HG02623 (cell line): ENCODE measurements at regions not wholly inside any gene's neighbourhood (a gene's known extent, or its start where the extent isn't known, plus 50 kb on each side); places are given as distances from the start of the nearest gene placed in this dataset.

Source experiments
- ATAC-seq: cut with Tn5 transposase; IDR thresholded peaks from one replicate; pipeline ENCODE4 v1.9.1; 2021; ENCODE audit warnings: moderate library complexity; ENCODE audit not compliant: unreplicated experiment

DNA sequence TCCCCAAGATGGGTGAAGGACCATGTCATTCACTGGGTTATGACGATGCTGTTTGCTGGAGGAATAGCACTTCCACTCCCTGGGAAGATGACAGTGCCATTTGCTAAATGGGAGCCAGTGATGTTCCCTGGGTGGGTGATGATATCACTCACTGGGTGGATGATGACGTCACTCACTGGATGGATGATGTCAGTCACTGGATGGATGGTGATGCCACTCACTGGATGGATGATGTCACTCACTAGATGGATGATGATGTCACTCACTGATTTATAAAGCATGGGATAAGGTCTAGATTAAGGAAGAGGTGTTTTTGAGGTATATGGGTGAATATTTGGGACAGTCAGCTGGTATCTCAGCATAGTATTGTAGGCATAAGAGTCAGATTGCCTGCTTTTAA lies 457.2 kb downstream of the AJAP1 start:
- ATAC-seq, result no peak

- ATAC-seq, result no peak
These were observed 456.1 kb downstream of the AJAP1 start for GRCh38 chr1:5110508-5110907.

DNA sequence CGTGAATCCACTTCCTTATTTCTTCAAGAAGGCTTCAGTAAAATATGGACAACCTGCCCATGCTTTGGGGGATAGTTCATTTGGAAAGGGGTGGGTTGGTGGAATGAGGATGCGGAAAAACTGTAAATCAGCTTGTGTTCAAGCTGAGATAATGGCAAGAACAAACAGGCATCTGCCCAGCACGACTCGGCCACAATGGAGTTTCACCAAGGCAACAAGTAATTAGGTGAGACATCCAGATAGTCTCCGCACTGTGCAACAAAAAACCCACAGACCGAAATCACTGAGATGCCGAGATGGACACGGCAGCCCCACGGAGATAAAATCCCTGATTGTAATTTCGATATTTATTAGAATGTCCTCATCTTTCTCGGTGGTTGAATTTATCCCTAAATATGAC lies 455.2 kb downstream of the AJAP1 start:
- no peak for ATAC-seq

GRCh38 chr1:5108740-5109139 lies 454.3 kb downstream of the AJAP1 start:
- ATAC-seq, result no peak

DNA sequence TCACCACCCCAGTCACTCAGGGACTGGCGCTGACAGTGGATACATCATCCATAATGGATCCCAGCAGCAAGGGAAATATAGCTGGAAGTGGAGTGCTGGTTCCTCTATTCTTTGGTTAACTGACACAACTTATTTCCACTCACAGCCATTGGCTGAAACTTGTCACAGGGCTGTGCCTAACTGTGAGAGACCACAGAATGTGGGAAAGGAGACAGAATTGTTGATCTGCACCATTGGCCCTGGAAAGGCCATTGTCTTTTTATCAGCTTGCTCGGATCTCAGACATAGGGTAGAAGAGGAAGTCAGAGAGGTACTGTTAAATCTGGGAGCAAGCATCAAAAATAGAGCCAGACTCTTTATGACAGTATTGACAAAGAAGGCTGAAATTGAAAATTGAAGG lies 451.3 kb downstream of the AJAP1 start:
- no peak for ATAC-seq

- no peak for ATAC-seq
These were observed 445.1 kb downstream of the AJAP1 start for GRCh38 chr1:5099558-5099957.

DNA sequence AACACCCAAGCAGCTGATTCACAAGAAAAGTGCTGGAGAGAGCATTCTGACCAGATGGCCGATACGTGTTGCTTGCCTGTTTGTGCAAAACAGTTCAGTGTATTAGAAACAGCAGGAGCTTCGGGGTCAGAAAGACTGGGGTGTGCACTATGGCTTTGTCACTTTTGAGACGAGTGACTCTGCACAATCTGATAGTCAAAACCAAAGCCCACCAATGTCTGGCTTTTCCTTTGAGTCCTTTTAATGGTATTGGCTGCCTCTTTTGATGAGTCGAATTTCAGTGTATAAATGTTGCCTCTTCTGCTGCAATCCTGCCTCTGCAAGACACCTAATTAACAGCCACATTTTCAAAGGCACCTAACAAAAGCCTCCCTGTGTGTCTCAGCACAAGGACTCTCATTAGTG lies 444.6 kb downstream of the AJAP1 start:
- no peak for ATAC-seq

DNA sequence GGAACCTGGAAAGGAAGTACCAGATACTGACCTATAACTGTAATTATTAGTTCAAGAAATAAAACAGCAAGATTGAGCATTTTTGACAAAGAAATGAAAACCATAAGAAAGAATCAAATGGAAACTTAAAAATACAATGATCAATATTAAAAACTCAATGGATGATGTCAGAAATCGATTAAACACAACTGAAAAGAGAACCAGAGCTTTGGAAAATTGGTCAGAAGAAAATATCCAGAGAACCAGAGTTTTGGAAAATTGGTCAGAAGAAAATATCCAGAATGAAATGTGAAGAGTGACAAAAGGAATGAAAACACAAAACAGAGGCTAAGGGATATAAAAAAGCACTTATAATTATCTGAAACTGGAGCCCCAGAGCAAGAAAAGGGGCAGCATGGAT lies 438.6 kb downstream of the AJAP1 start:
- ATAC-seq, result no peak

- ATAC-seq, result no peak
These were observed 430.3 kb downstream of the AJAP1 start for GRCh38 chr1:5084676-5085075.

- no peak for ATAC-seq
These were observed 412.8 kb downstream of the AJAP1 start for GRCh38 chr1:5067246-5067645.

- ATAC-seq, result no peak
These were observed 399.3 kb downstream of the AJAP1 start for GRCh38 chr1:5053744-5054143.

DNA sequence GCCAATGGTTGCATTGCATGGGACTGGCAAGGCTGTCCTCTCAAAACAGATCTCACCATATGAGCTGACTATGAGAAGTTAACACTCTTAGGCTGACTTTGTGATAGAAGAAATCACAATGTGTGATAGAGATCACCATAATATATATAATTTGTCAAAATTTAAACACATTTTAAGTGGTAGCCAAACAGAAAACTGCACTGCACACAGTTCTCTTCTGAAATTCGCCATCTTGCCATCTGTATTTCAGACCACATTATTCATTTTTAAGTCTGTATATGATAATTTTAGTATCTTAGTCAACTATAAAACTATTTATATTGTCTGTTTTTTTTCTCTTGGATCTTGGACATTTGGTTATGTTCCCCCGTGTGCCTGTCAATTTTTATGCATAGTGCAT lies 374.7 kb downstream of the AJAP1 start:
- no peak for ATAC-seq

DNA sequence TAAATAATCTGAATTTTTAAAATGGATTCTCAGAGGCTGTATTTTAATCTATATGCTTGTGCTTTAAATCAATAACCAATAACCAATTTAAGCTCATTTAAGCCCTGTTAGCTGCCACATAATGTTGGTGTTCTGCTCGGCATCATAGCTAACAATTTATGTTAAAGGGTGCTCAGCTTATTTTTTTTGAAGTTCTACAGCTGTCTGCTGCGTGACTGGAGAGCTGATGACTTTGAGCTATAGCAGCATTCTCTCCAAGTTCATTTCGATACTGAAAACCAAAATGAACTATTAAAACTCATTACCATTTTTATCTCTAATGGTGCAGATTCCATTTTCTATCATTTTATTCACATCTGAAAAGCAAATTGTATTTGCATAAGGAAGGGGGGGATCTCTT lies 357.8 kb downstream of the AJAP1 start:
- ATAC-seq, result no peak

GRCh38 chr1:5010656-5011055 lies 356.2 kb downstream of the AJAP1 start:
- no peak for ATAC-seq

DNA sequence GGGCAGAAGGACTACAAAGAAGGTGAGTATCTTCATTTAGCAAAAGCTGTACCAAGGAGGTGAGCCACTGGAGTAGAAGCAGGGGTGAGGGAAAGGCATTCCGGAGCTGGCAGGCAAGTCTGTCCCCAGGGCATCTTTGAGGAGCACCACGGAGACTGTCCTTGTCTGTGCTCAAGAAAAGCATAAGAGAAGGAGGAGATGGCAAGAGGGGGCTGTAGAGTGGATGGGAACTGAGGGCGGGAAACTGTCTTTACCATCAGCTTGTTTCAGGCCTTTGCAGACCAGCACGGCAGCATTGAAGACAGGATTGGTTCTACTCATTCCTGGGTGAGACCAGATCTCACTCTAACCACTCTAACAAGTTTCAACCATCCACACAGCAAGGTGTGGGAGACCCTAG lies 355.8 kb downstream of the AJAP1 start:
- no peak for ATAC-seq

DNA sequence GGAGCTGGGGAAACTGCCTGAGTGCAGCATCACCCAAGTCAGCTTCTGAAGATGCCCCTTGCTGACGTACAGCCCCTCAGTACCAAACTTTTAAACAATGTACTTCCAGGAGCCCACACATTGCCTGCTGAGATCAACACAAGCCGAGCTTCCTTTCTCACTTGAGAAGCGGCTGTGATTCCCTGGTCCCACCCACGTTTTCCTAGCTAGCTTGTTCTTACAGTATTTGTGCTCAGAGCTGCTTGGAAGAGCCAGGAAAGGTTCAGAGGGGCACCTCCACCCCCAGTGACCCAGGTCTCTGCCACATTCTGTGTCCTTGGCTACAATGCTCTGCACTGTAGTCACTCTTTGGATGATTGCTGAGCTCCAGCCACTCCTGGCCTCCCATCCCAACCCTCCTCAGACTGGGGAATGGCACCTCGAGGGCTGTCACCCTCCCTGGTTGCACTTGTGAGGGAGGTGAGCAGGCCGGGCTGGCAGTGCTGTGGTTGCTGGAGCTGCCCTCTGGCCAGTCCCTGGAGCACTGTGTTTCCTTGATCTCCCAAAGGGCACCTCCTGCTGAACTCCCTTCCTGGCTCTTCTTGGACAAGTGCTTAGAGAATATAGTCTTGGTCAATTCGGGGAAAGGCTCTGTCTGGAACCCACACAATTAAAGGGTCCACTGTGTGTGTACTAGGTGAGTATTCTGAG lies 355.1 kb downstream of the AJAP1 start:
- no peak for ATAC-seq

DNA sequence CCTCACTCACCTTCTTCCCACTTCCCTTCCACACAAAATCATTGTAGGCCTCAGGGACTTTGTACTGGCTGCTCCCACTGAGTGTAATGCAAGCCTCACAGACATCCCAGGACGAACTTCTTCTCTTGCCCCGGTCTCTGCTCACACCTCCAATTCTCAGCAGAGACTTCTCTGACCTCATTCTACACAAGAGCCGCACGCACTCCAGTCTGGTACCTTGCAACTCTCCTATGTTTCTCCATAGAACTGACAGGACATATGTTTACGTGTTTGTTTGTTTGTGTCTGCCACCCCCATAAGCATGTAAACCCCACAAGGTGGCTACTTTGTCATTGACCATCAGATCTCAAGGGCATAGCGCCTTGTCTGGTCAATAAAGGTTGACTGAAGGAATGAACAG lies 350.8 kb downstream of the AJAP1 start:
- ATAC-seq, result no peak

GRCh38 chr1:5002676-5003075 lies 348.3 kb downstream of the AJAP1 start:
- ATAC-seq, result no peak

DNA sequence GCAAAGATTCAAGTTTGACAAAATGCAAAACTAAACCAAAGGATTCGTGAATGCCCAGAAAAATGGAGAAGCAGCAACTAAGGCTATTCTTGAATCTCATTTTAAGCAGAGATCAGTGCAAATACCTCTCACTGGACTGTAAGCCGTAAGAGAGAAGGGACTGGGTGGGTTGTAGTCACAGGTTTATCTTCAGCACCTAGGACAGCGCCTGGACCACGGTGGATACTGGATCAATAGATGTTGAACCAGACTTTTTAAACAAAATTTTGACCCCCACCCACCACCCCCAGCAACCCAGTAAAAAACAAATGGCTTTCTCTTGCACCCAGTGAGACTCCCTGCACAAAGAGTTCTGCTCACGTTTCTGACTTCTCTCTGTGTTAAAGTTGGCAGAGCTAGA lies 347.1 kb downstream of the AJAP1 start:
- no peak for ATAC-seq

- no peak for ATAC-seq
These were observed 331.9 kb downstream of the AJAP1 start for GRCh38 chr1:4986306-4986705.

DNA sequence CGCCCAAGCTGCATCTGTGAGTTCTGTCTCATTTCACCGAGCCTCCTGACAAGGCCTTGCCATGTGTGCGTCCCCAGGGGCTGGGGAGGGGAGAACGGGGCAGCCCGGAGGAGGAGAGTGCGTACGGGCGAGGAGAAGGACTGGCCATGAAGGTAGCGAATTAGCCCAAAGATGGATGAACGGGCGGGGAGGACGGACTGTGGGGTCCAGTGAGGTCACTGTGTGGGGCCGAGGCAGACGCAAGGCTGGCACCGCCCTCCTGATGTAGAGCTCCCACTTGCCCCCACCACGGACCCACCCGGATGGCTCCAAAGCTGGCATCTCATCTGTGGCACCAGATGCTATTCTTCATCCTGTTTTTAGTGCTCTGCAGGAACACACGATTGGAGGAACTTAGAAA lies 330.4 kb downstream of the AJAP1 start:
- no peak for ATAC-seq

DNA sequence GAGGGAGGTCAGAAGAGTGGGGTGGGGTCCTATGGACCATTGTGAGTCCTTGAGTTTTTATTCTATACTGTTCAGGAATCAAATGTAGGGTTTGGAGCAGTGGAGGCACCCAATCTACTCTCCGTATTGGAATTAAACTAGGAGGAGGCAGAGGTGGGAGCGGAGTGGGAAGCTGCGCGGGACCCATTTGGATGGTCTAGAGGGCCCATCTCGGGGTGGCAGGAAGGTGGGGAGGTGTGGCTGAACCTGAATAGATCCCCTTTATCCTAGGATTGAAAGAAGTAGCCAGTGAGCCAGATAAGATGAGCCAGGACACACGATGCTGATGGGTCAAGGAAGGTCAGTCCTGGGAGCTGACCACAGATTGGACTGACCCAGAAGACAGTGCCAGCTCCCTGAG lies 325.8 kb downstream of the AJAP1 start:
- ATAC-seq, result no peak

DNA sequence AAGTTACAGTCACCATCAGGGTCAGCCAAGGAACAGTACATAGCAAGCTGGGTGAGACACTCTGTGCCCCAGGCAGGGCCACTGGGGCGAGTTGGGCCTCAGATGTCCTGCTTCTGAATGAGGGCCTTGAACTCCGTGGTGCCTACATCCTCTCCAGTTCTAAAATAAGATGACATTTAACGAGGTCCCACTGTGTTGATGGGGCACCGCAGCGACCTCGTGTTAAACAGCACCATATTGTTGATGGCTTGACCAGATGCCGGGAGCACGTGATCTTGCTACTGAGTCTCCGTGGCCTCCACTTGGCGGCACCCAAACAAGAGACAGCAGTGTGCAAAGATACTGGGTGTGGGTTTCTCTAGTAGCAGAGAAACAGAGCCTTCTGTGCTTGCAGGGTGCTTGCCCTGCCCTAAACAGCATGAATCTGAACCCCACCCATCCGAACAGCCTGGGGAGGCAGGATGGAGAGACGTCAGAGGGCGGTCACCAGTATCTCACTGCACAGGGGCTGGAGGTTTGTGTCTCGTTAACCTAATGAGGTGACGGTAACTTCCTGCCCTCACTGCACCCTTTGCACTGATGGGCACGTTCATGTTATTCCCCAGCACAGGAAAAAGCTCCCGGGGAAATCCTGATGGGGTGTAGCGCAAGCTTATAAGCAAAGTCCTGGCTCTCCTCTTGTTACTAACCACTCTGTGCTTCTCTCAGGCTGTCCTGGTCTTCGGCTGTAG lies 324.4 kb downstream of the AJAP1 start:
- ATAC-seq, result no peak
